Adipocyte (in vitro differentiated cells): ENCODE measurements at regions not wholly inside any gene's neighbourhood (a gene's known extent, or its start where the extent isn't known, plus 50 kb on each side); places are given as distances from the start of the nearest gene placed in this dataset.

Source experiments
- DNase-seq: peaks from one replicate; pipeline ENCODE4 v3.0.0-alpha.2; 2015; ENCODE audit warnings: low read depth
- H3K27me3 ChIP-seq: replicated peaks from 2 replicates; pipeline ENCODE4 v1.7.0; 2013; ENCODE audit warnings: mild to moderate bottlenecking, low read length, moderate library complexity; ENCODE audit not compliant: control insufficient read depth, insufficient read depth
- H3K36me3 ChIP-seq: 2 replicates; pipeline ENCODE4 v1.7.0; 2013; ENCODE audit warnings: low read length, mild to moderate bottlenecking, moderate library complexity; ENCODE audit not compliant: control insufficient read depth, insufficient read depth, severe bottlenecking
- H3K4me1 ChIP-seq: 2 replicates; pipeline ENCODE4 v1.7.0; 2013; ENCODE audit warnings: mild to moderate bottlenecking, low read length, moderate library complexity; ENCODE audit not compliant: control insufficient read depth, insufficient read depth
- H3K4me3 ChIP-seq: 2 replicates; pipeline ENCODE4 v1.7.0; 2013; ENCODE audit warnings: mild to moderate bottlenecking, low read length, moderate library complexity
- H3K9ac ChIP-seq: 2 replicates; pipeline ENCODE4 v1.7.0; 2013; ENCODE audit warnings: mild to moderate bottlenecking, low read length, moderate library complexity
- H3K9me3 ChIP-seq: 2 replicates; pipeline ENCODE4 v1.7.0; 2013; ENCODE audit warnings: mild to moderate bottlenecking, low read length, moderate library complexity; ENCODE audit not compliant: control insufficient read depth

DNA sequence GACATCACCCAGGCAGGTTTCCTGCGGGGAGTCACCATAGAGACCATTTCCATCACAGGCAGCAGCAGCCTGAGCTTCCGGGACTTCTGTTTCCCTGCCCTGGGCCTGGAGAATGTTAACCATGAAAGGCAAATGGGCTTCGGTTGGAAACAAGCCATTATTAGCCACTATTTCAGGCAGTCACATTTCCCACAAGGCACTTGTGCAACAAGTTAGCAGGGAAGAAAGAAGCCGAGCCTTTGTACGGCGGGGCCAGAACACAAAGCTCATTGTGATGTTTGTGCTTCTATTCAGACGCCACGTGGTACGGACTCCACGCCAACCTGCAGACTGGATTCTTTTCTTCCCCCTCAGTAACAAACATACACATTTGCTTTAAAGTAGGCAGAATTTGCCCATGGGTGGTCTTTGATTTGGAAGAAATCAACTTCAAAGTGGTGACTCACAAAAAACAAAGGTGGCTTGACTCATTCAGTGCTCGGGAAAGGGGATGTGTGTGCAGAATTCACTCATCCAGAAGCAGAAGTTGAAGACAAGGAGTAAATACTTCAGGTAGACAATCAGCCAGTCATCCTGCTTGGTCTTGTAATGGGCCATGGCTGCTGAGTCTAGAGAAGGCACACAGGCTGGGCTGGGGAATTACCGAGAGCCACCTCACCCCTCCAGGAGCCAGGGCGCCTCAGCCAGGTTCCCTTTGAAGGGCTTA, 154.2 kb upstream of the PRMT8 start:
- H3K9me3 ChIP-seq = no peaks in the 10 kb centered on the region

DNA sequence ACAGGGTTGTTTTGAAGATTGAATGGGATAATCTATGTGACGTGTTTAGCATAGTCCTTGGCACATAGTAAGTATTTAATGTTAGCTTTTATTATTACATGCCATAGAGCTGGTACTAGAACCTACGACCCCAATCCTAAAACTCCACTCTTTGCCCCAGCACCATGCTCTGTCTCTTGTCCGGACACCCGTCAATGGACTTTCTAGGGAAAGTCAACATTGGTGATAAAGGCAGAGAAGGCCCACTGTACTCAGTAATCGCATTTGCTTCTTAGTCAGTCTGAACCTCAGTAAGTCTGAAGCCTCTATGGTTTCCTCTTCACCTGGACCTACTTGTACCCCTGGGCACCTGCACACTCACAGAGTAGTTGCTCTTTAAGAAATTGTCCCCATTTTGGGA, 153.1 kb upstream of the PRMT8 start:
- Histone ChIP-seq H3K36me3 (no peaks in the 10 kb centered on the region), H3K4me3 (no peak overlapping the region), H3K4me1 (no peaks in the 10 kb centered on the region), H3K9ac (no peak overlapping the region), H3K9me3 (no peaks in the 10 kb centered on the region), H3K27me3 (peaks cover 49% of the 10 kb centered on the region)
- no peak for DNase-seq

More for the DNA sequence above, 154.2 kb upstream of the PRMT8 start:
- H3K4me1 ChIP-seq = no peaks in the 10 kb centered on the region
- peaks cover 40% of the 10 kb centered on the region for H3K27me3 ChIP-seq
- H3K9ac ChIP-seq = no peak overlapping the region
- H3K4me3 ChIP-seq = no peak overlapping the region
- DNase-seq = no peak
- H3K36me3 ChIP-seq = no peaks in the 10 kb centered on the region

- peaks cover 50% of the 10 kb centered on the region for H3K27me3 ChIP-seq
- H3K36me3 ChIP-seq = no peaks in the 10 kb centered on the region
- no peaks in the 10 kb centered on the region for H3K9me3 ChIP-seq
- H3K4me3 ChIP-seq = no peak overlapping the region
- H3K4me1 ChIP-seq = no peaks in the 10 kb centered on the region
- DNase-seq = no peak
- no peak overlapping the region for H3K9ac ChIP-seq
These were observed 151.8 kb upstream of the PRMT8 start for GRCh38 chr12:3339221-3339620.

DNA sequence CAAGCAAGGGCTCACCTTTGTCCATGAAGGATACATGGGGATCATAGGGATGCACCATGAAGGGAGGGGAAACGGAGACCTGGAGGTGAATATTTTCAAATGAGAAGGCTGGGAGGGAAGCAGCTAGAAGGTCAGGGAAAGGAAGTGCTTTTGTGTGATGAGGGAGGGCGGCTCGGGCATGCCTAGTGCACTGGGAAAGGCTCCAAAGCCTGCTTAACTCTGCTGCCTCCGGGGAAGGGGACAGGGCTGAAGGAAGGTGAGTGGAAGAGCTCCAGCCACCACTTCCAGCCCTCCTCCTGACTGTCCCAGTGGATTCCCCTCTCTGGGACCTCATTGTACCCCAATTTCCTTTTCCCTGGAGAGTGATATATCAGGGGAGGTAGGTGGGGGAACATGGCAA, 149.4 kb upstream of the PRMT8 start:
- H3K27me3 ChIP-seq = peaks cover 40% of the 10 kb centered on the region
- H3K4me3 ChIP-seq = no peak overlapping the region
- H3K36me3 ChIP-seq = no peaks in the 10 kb centered on the region
- no peak for DNase-seq
- H3K9me3 ChIP-seq = no peaks in the 10 kb centered on the region
- H3K4me1 ChIP-seq = no peaks in the 10 kb centered on the region
- no peak overlapping the region for H3K9ac ChIP-seq

DNA sequence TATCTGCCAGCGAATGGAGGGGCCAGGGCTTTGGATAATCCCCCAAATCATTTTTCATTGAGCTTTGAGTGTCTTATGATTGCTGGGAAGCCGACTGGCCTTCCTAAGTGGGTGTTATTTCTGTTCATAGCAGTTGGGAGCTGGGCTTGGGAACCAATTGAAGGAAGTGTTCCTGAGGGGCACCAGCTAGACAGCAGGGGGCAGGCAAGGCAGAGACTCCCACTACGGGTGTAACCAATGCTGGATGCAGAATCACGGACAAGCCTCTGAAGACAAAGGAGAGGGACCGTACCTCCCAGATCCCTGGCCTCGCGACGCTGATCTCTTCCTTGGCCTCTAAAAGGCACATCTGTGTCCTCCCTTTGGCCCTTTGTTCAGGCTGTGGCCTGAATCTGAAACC, 149.0 kb upstream of the PRMT8 start:
- DNase-seq = peak; percentile 33
- no peaks in the 10 kb centered on the region for H3K36me3 ChIP-seq
- peaks cover 38% of the 10 kb centered on the region for H3K27me3 ChIP-seq
- no peak overlapping the region for H3K4me3 ChIP-seq
- H3K9ac ChIP-seq = no peak overlapping the region
- no peaks in the 10 kb centered on the region for H3K4me1 ChIP-seq
- no peaks in the 10 kb centered on the region for H3K9me3 ChIP-seq

DNA sequence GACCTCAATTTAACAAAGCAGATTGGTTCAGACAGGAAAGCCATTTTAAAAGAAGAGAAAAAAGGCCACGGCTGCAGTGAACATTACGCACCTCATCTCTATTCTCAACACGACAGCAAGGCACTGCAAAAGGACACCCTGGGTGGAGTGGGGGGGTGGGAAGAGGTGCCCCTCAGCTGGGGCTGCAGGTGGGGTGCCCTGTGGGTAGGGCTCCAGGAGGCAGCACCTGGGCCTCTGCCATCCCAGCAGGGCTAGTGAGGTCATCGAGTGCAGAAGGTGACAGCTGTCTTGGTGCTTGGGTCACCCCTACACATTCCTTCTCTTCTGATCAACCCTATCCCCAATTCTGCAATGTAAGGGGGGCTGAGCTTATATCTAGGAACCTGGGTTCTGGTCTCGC, 142.9 kb upstream of the PRMT8 start:
- Histone ChIP-seq H3K36me3 (no peaks in the 10 kb centered on the region), H3K9me3 (peaks cover 9% of the 10 kb centered on the region), H3K9ac (no peak overlapping the region), H3K4me1 (no peaks in the 10 kb centered on the region), H3K27me3 (peaks cover 38% of the 10 kb centered on the region), H3K4me3 (no peak overlapping the region)
- DNase-seq = no peak

- H3K9ac ChIP-seq = no peak overlapping the region
- no peaks in the 10 kb centered on the region for H3K36me3 ChIP-seq
- no peaks in the 10 kb centered on the region for H3K4me1 ChIP-seq
- H3K9me3 ChIP-seq = peaks cover 9% of the 10 kb centered on the region
- no peak for DNase-seq
- no peak overlapping the region for H3K4me3 ChIP-seq
- peaks cover 37% of the 10 kb centered on the region for H3K27me3 ChIP-seq
These were observed 140.6 kb upstream of the PRMT8 start for GRCh38 chr12:3350432-3350831.

DNA sequence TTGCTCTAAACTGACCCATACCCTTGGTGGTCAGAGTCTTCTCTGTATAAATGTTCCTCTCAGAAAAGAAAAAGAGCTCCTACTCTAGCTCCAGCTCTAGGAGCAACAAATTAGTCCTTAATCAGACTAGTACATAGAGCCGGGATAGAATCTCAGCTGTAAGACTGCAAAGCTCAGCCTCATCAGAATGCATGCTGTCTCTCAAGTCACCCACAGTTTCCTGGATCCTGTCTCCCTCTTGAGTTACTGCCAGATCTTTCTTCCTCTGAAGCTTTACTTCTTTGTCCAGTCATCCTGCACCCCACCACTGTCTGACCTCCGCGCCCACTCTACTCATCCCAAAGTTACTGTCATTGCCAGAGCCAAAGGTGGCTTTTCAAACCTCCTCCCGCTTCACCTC, 139.3 kb upstream of the PRMT8 start:
- Histone ChIP-seq H3K36me3 (no peaks in the 10 kb centered on the region), H3K9me3 (peaks cover 14% of the 10 kb centered on the region), H3K9ac (no peak overlapping the region), H3K27me3 (peaks cover 44% of the 10 kb centered on the region), H3K4me3 (no peak overlapping the region), H3K4me1 (no peaks in the 10 kb centered on the region)
- DNase-seq = no peak

GRCh38 chr12:3352230-3352629, 138.8 kb upstream of the PRMT8 start:
- no peak overlapping the region for H3K9ac ChIP-seq
- H3K4me1 ChIP-seq = no peaks in the 10 kb centered on the region
- no peak overlapping the region for H3K4me3 ChIP-seq
- peaks cover 15% of the 10 kb centered on the region for H3K9me3 ChIP-seq
- DNase-seq = no peak
- no peaks in the 10 kb centered on the region for H3K36me3 ChIP-seq
- H3K27me3 ChIP-seq = peaks cover 49% of the 10 kb centered on the region

DNA sequence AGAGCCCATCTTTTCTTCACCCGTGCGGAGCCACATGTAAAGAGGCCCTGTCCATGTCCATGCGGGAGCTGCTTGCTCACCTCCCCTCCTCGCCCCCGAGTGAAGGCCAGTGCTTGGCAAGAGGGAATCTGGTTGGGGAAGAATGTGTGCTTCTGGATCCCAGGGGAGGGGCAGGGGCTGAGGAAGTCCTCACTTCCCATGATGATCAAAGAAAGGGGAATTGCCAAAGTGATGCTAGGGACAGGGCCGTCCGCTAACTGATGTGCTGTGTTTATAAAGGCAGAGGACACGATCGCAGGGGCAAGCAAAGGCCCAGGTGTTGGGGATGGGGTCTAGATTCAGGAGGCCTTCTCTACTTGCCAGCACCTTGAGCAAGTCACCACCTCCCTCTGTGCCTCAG, 137.4 kb upstream of the PRMT8 start:
- Histone ChIP-seq H3K9me3 (peaks cover 15% of the 10 kb centered on the region), H3K27me3 (peaks cover 53% of the 10 kb centered on the region), H3K9ac (no peak overlapping the region), H3K36me3 (no peaks in the 10 kb centered on the region), H3K4me3 (no peak overlapping the region), H3K4me1 (no peaks in the 10 kb centered on the region)
- no peak for DNase-seq

GRCh38 chr12:3354586-3354985, 136.4 kb upstream of the PRMT8 start:
- Histone ChIP-seq H3K36me3 (no peaks in the 10 kb centered on the region), H3K27me3 (peaks cover 57% of the 10 kb centered on the region), H3K4me3 (no peak overlapping the region), H3K4me1 (no peaks in the 10 kb centered on the region), H3K9ac (no peak overlapping the region), H3K9me3 (peaks cover 15% of the 10 kb centered on the region)
- no peak for DNase-seq

- no peak for DNase-seq
- Histone ChIP-seq H3K27me3 (peaks cover 59% of the 10 kb centered on the region), H3K4me3 (no peak overlapping the region), H3K9ac (no peak overlapping the region), H3K9me3 (peaks cover 15% of the 10 kb centered on the region), H3K36me3 (no peaks in the 10 kb centered on the region), H3K4me1 (no peaks in the 10 kb centered on the region)
These were observed 135.6 kb upstream of the PRMT8 start for GRCh38 chr12:3355378-3355900.
